HG02970 (cell line): ENCODE measurements at regions not wholly inside any gene's neighbourhood (a gene's known extent, or its start where the extent isn't known, plus 50 kb on each side); places are given as distances from the start of the nearest gene placed in this dataset.

Experiments
- ATAC-seq: cut with Tn5 transposase; IDR thresholded peaks from one replicate; pipeline ENCODE4 v1.9.1; 2021; ENCODE audit warnings: mild to moderate bottlenecking, moderate library complexity, moderate number of reproducible peaks; ENCODE audit not compliant: unreplicated experiment, low FRiP score

- no peak for ATAC-seq
These were observed 58.0 kb upstream of the VWC2 start for GRCh38 chr7:49715486-49715885.

GRCh38 chr7:49717547-49717946 lies 55.9 kb upstream of the VWC2 start:
- ATAC-seq = no peak

- no peak for ATAC-seq
These were observed 54.7 kb upstream of the VWC2 start for GRCh38 chr7:49718760-49719159.

- no peak for ATAC-seq
These were observed 52.0 kb upstream of the VWC2 start for GRCh38 chr7:49721441-49721840.
